Endodermal cell (in vitro differentiated cells): ENCODE measurements at regions not wholly inside any gene's neighbourhood (a gene's known extent, or its start where the extent isn't known, plus 50 kb on each side); places are given as distances from the start of the nearest gene placed in this dataset.

Experiments used
- DNase-seq: peaks from one replicate; pipeline ENCODE4 v3.0.0-alpha.2; 2017
- H3K27ac ChIP-seq: 2 replicates; pipeline ENCODE4 v1.5.1; 2013; ENCODE audit warnings: mild to moderate bottlenecking, low read depth, low read length, moderate library complexity
- H3K27me3 ChIP-seq: 2 replicates; pipeline ENCODE4 v1.6.1; 2013; ENCODE audit warnings: mild to moderate bottlenecking, low read length, moderate library complexity; ENCODE audit not compliant: insufficient read depth, control insufficient read depth, poor library complexity, severe bottlenecking
- H3K36me3 ChIP-seq: 2 replicates; pipeline ENCODE4 v1.7.0; 2013; ENCODE audit warnings: mild to moderate bottlenecking, low read length, moderate library complexity; ENCODE audit not compliant: control insufficient read depth, insufficient read depth
- H3K4me1 ChIP-seq: one replicate; pipeline ENCODE4 v1.7.0; 2013; ENCODE audit warnings: low read length; ENCODE audit not compliant: control insufficient read depth, insufficient read depth
- H3K4me3 ChIP-seq: 2 replicates; pipeline ENCODE4 v1.5.1; 2013; ENCODE audit warnings: mild to moderate bottlenecking, low read length, moderate library complexity
- H3K9ac ChIP-seq: 2 replicates; pipeline ENCODE4 v1.6.1; 2013; ENCODE audit warnings: mild to moderate bottlenecking, low read length, moderate library complexity; ENCODE audit not compliant: poor library complexity, severe bottlenecking; ENCODE audit errors: extremely low read depth
- H3K9me3 ChIP-seq: 2 replicates; pipeline ENCODE4 v1.6.1; 2013; ENCODE audit warnings: mild to moderate bottlenecking, low read length, moderate library complexity; ENCODE audit not compliant: control insufficient read depth
- H3K27ac Mint-ChIP-seq: 2 replicates; pipeline ENCODE4 v1.8.0; 2020; ENCODE audit warnings: mixed read lengths
- H3K27me3 Mint-ChIP-seq: 2 replicates; pipeline ENCODE4 v1.8.0; 2021; ENCODE audit warnings: mild to moderate bottlenecking, mixed read lengths; ENCODE audit not compliant: insufficient read depth
- H3K36me3 Mint-ChIP-seq: 2 replicates; pipeline ENCODE4 v1.8.0; 2020; ENCODE audit warnings: low read depth, mixed read lengths
- H3K4me1 Mint-ChIP-seq: 2 replicates; pipeline ENCODE4 v1.8.0; 2020; ENCODE audit warnings: mixed read lengths
- H3K4me3 Mint-ChIP-seq: 2 replicates; pipeline ENCODE4 v1.8.0; 2020; ENCODE audit warnings: mild to moderate bottlenecking, moderate library complexity, mixed read lengths
- H3K9me3 Mint-ChIP-seq: 2 replicates; pipeline ENCODE4 v1.8.0; 2020; ENCODE audit warnings: mild to moderate bottlenecking, mixed read lengths
- WGBS, 2 experiments: methylation state at CpG; one replicate each; pipeline versions ENCODE4 v1.1.5 to v1.1.7; 2013; ENCODE audit warnings: missing lambda C conversion rate in 2 of 2, mixed read lengths in 1 of 2; ENCODE audit not compliant: insufficient coverage in 1 of 2, insufficient read length in 1 of 2; 5-methylcytosine and 5-hydroxymethylcytosine counted together
- TF ChIP-seq, protein P1 (sequence below): fragments of 200-600 bp; sonication (generic); conservative IDR thresholded peaks from 2 replicates; pipeline ENCODE4 v1.5.0; 2021; ENCODE audit warnings: antibody characterized with exemption, mild to moderate bottlenecking

DNA sequence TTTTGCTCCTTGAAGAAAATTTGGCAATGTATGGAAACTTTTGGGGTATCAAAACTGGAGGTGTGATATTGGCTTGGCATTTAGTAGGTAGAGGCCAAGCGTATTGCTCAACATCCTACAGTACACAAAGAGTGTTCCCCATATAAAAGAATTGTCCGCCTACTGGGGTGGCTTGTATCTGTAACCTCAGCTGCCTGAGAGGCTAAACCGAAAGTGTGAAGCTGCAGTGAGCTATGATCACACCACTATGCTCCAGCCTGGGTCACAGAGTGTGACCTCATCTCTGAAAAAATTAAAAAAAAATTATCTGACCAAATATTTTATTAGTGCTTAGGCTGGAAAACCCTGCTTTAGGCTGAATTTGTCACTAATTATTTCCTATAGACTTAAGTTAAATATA, 483.9 kb downstream of the PYDC2 start:
- H3K27me3 Mint-ChIP-seq: no peaks in the 10 kb centered on the region
- TF ChIP-seq, protein P1, sequence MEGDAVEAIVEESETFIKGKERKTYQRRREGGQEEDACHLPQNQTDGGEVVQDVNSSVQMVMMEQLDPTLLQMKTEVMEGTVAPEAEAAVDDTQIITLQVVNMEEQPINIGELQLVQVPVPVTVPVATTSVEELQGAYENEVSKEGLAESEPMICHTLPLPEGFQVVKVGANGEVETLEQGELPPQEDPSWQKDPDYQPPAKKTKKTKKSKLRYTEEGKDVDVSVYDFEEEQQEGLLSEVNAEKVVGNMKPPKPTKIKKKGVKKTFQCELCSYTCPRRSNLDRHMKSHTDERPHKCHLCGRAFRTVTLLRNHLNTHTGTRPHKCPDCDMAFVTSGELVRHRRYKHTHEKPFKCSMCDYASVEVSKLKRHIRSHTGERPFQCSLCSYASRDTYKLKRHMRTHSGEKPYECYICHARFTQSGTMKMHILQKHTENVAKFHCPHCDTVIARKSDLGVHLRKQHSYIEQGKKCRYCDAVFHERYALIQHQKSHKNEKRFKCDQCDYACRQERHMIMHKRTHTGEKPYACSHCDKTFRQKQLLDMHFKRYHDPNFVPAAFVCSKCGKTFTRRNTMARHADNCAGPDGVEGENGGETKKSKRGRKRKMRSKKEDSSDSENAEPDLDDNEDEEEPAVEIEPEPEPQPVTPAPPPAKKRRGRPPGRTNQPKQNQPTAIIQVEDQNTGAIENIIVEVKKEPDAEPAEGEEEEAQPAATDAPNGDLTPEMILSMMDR: no peak
- no peaks in the 10 kb centered on the region for H3K9me3 Mint-ChIP-seq
- peaks cover 10% of the 10 kb centered on the region for H3K4me1 Mint-ChIP-seq
- Histone ChIP-seq H3K4me1 (no peaks in the 10 kb centered on the region), H3K9ac (no peak overlapping the region), H3K36me3 (no peaks in the 10 kb centered on the region), H3K9me3 (no peaks in the 10 kb centered on the region), H3K4me3 (no peak overlapping the region), H3K27ac (no peak overlapping the region), H3K27me3 (no peaks in the 10 kb centered on the region)
- H3K4me3 Mint-ChIP-seq: no peak overlapping the region
- no peaks in the 10 kb centered on the region for H3K36me3 Mint-ChIP-seq
- 95 to 100% methylated on average over 3 of the region's 3 CpGs for WGBS, 2 experiments
- DNase-seq: no peak
- no peak overlapping the region for H3K27ac Mint-ChIP-seq

- Mint-ChIP-seq H3K27ac (no peak overlapping the region), H3K27me3 (no peaks in the 10 kb centered on the region), H3K4me1 (peaks cover 16% of the 10 kb centered on the region), H3K9me3 (peaks cover 5% of the 10 kb centered on the region), H3K36me3 (peaks cover 12% of the 10 kb centered on the region), H3K4me3 (no peak overlapping the region)
- TF ChIP-seq, protein P1: no peak
- no peak overlapping the region for H3K4me3 ChIP-seq
- no peaks in the 10 kb centered on the region for H3K27me3 ChIP-seq
- no peaks in the 10 kb centered on the region for H3K36me3 ChIP-seq
- H3K27ac ChIP-seq: no peak overlapping the region
- 97 to 100% methylated on average over 2 to 14 of the region's 14 CpGs for WGBS, 2 experiments
- no peaks in the 10 kb centered on the region for H3K9me3 ChIP-seq
- no peak for DNase-seq
- no peak overlapping the region for H3K9ac ChIP-seq
- H3K4me1 ChIP-seq: no peaks in the 10 kb centered on the region
Observed at GRCh38 chr3:191952186-191952585, 491.2 kb downstream of the PYDC2 start.

DNA sequence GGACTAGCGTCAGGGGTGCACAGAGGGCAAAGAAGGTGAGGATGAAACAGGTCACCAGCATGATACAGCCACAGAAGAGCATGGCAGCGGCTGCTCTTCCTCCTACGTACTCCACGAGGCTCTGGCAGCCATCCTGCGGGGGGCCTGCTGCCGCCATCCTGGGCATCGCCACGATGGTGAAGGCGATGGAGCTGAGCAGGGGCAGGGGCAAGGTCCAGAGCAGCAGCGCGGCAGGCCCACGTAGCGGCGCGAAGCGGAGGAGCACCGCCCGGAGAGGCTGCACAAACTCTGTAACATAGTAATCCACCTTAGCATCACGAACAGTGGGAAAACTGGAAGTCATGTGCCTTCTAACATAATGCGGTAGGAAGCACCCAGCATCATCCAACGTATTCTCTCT, 491.6 kb downstream of the PYDC2 start:
- Mint-ChIP-seq H3K9me3 (peaks cover 5% of the 10 kb centered on the region), H3K4me3 (no peak overlapping the region), H3K4me1 (peaks cover 14% of the 10 kb centered on the region), H3K27ac (no peak overlapping the region), H3K36me3 (peaks cover 12% of the 10 kb centered on the region), H3K27me3 (no peaks in the 10 kb centered on the region)
- Histone ChIP-seq H3K27me3 (no peaks in the 10 kb centered on the region), H3K27ac (no peak overlapping the region), H3K36me3 (no peaks in the 10 kb centered on the region), H3K9me3 (no peaks in the 10 kb centered on the region), H3K4me1 (no peaks in the 10 kb centered on the region), H3K4me3 (no peak overlapping the region), H3K9ac (no peak overlapping the region)
- WGBS, 2 experiments: 92 to 97% methylated on average over 17 to 21 of the region's 21 CpGs
- DNase-seq: no peak
- TF ChIP-seq, protein P1: no peak
